GM12891 (cell line): ENCODE measurements at regions not wholly inside any gene's neighbourhood (a gene's known extent, or its start where the extent isn't known, plus 50 kb on each side); places are given as distances from the start of the nearest gene placed in this dataset.

ENCODE experiments used
- POLR2A ChIP-seq: IDR thresholded peaks from 2 replicates; pipeline ENCODE4 v1.6.1; 2011; ENCODE audit warnings: low read depth, low read length, control low read depth
- POLR2AphosphoS5 ChIP-seq: IDR thresholded peaks from 2 replicates; pipeline ENCODE4 v1.6.1; 2011; ENCODE audit warnings: low read depth, low read length, control low read depth

DNA sequence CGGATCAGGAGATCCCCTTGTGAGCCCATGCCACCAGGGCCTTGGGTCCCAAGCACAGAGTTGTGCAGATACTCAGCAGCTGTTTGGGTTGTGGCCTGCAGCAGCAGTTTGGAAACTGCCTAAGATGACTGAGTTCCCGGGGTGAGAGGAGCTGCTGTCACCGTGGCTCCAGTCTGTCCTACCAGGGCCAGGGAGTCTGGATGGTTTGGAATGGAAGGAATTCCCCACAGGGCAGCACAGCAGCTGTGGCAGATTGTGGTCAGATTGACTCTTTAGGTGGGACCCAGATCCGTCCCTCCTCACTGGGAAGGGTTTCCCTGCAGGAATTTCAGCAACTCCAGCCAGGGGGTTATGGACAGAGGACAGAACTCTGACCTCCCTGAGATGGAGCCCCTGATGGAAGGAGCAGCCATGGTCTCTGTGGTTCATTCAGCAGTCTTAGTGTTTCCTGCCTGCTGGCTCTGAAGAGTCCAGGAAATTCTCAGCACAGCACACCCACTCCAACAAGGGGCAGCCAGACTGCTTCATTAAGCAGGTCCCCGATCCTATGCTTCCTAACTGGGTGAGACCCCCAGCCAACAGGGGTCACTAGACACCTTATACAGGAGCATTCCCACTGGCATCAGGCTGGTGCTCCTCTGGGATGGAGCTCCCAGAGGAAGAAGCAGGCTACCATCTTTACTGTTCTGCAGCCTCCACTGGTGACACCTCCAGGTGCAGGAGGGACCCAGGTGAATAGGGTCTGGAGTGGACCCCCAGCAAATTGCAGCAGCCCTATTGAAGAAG is 51.5 kb upstream of the TNFSF4 start:
- no peak for TF ChIP-seq POLR2AphosphoS5
- TF ChIP-seq POLR2A = no peak
